Liver (tissue), 8 donors: ENCODE measurements at regions not wholly inside any gene's neighbourhood (a gene's known extent, or its start where the extent isn't known, plus 50 kb on each side); places are given as distances from the start of the nearest gene placed in this dataset.

Experiments used
- DNase-seq: peaks from one replicate; pipeline ENCODE4 v3.0.0-alpha.2; 2017; ENCODE audit warnings: low spot score
- H3K27ac ChIP-seq, 2 donors: one replicate each; pipeline ENCODE4 v1.7.0; 2013; ENCODE audit warnings: inconsistent platforms in 2 of 2, low read length in 2 of 2, control low read depth in 1 of 2, low read depth in 1 of 2, mild to moderate bottlenecking in 1 of 2
- H3K27me3 ChIP-seq, 4 donors: one replicate each; pipeline versions ENCODE4 v1.6.1 to v1.7.0; 2013; ENCODE audit warnings: low read length in 3 of 4, inconsistent platforms in 1 of 4, mild to moderate bottlenecking in 1 of 4, moderate library complexity in 1 of 4; ENCODE audit not compliant: control insufficient read depth in 4 of 4, insufficient read depth in 4 of 4
- H3K36me3 ChIP-seq, 4 donors: one replicate each; pipeline versions ENCODE4 v1.6.1 to v1.7.0; 2013; ENCODE audit warnings: low read length in 3 of 4, mild to moderate bottlenecking in 3 of 4, low read depth in 1 of 4, moderate library complexity in 1 of 4; ENCODE audit not compliant: control insufficient read depth in 4 of 4, insufficient read depth in 3 of 4
- H3K4me1 ChIP-seq, 4 donors: one replicate each; pipeline versions ENCODE4 v1.6.1 to v1.7.0; 2013; ENCODE audit warnings: low read length in 3 of 4, mild to moderate bottlenecking in 3 of 4, moderate library complexity in 1 of 4; ENCODE audit not compliant: control insufficient read depth in 4 of 4, insufficient read depth in 4 of 4
- H3K4me3 ChIP-seq, 3 donors: one replicate each; pipeline versions ENCODE4 v1.6.1 to v1.7.0; 2013; ENCODE audit warnings: low read length in 3 of 3, control low read depth in 1 of 3, low read depth in 1 of 3, mild to moderate bottlenecking in 1 of 3
- H3K9ac ChIP-seq, 2 donors: one replicate each; pipeline ENCODE4 v1.7.0; 2013; ENCODE audit warnings: low read length in 2 of 2, mild to moderate bottlenecking in 2 of 2, moderate library complexity in 2 of 2, control low read depth in 1 of 2, low read depth in 1 of 2
- H3K9me3 ChIP-seq, 4 donors: one replicate each; pipeline versions ENCODE4 v1.6.1 to v1.7.0; 2013; ENCODE audit warnings: low read length in 3 of 4; ENCODE audit not compliant: control insufficient read depth in 4 of 4
- EGR1 ChIP-seq, 2 donors: IDR thresholded peaks; 2 replicates each; pipeline ENCODE4 v1.6.1; 2016 to 2018; ENCODE audit warnings: antibody characterized with exemption in 2 of 2, low read depth in 2 of 2
- FOXA1 ChIP-seq: IDR thresholded peaks from 2 replicates; pipeline ENCODE4 v1.6.1; 2016; ENCODE audit warnings: antibody characterized with exemption
- FOXA2 ChIP-seq: IDR thresholded peaks from 2 replicates; pipeline ENCODE4 v1.6.1; 2016; ENCODE audit warnings: antibody characterized with exemption
- GABPA ChIP-seq, 2 donors: IDR thresholded peaks in 1 of 2; conservative IDR thresholded peaks in 1 of 2; 2 replicates each; pipeline ENCODE4 v1.6.1; 2016; ENCODE audit warnings: antibody characterized with exemption in 2 of 2, mild to moderate bottlenecking in 1 of 2, moderate library complexity in 1 of 2
- HNF4A ChIP-seq, 2 donors: conservative IDR thresholded peaks; 2 replicates each; pipeline ENCODE4 v1.6.1; 2016; ENCODE audit warnings: antibody characterized with exemption in 2 of 2, mild to moderate bottlenecking in 2 of 2
- HNF4G ChIP-seq: IDR thresholded peaks from 2 replicates; pipeline ENCODE4 v1.6.1; 2016; ENCODE audit warnings: antibody characterized with exemption
- JUND ChIP-seq, 2 donors: IDR thresholded peaks; 2 replicates each; pipeline ENCODE4 v1.6.1; 2016; ENCODE audit warnings: antibody characterized with exemption in 2 of 2
- NR2F2 ChIP-seq: IDR thresholded peaks from 2 replicates; pipeline ENCODE4 v1.6.1; 2016; ENCODE audit warnings: antibody characterized with exemption
- RAD21 ChIP-seq, 2 donors: IDR thresholded peaks; 2 replicates each; pipeline ENCODE4 v1.6.1; 2016; ENCODE audit warnings: antibody characterized with exemption in 2 of 2, mild to moderate bottlenecking in 2 of 2
- RXRA ChIP-seq, 2 donors: IDR thresholded peaks; 2 replicates each; pipeline ENCODE4 v1.6.1; 2017 to 2018; ENCODE audit warnings: antibody characterized with exemption in 2 of 2, mild to moderate bottlenecking in 1 of 2
- SP1 ChIP-seq: IDR thresholded peaks from 2 replicates; pipeline ENCODE4 v1.6.1; 2018; ENCODE audit warnings: antibody characterized with exemption, mild to moderate bottlenecking
- TAF1 ChIP-seq: conservative IDR thresholded peaks from 2 replicates; pipeline ENCODE4 v1.6.1; 2016; ENCODE audit warnings: antibody characterized with exemption, mild to moderate bottlenecking
- YY1 ChIP-seq: IDR thresholded peaks from 2 replicates; pipeline ENCODE4 v1.6.1; 2016; ENCODE audit warnings: antibody characterized with exemption, mild to moderate bottlenecking
- WGBS: extraction: QIAGEN DNeasy Blood & Tissue Kit; methylation state at CpG from one replicate; pipeline ENCODE4 v1.1.7; 2013; 5-methylcytosine and 5-hydroxymethylcytosine counted together
- TF ChIP-seq, protein P1 (sequence below): fragments of 150-350 bp; IDR thresholded peaks from 2 replicates; pipeline ENCODE4 v1.5.1; 2017; ENCODE audit warnings: improper control_type of control experiment, low read depth, low read length; ENCODE audit not compliant: missing input control
- TF ChIP-seq, protein P2 (sequence below): IDR thresholded peaks from 2 replicates; pipeline ENCODE4 v1.6.1; 2016; ENCODE audit warnings: antibody characterized with exemption
- TF ChIP-seq, protein P3 (sequence below): IDR thresholded peaks from 2 replicates; pipeline ENCODE4 v1.6.1; 2016; ENCODE audit warnings: antibody characterized with exemption
- TF ChIP-seq, protein P4 (sequence below): IDR thresholded peaks from 2 replicates; pipeline ENCODE4 v1.6.1; 2016; ENCODE audit warnings: antibody characterized with exemption
- TF ChIP-seq, protein P5 (sequence below): IDR thresholded peaks from 2 replicates; pipeline ENCODE4 v1.6.1; 2016; ENCODE audit warnings: antibody characterized with exemption, mild to moderate bottlenecking
- donor health status: healthy.
- donor health status: healthy.
- donor health status: healthy.
- donor health status: healthy.
- donor health status: healthy.

DNA sequence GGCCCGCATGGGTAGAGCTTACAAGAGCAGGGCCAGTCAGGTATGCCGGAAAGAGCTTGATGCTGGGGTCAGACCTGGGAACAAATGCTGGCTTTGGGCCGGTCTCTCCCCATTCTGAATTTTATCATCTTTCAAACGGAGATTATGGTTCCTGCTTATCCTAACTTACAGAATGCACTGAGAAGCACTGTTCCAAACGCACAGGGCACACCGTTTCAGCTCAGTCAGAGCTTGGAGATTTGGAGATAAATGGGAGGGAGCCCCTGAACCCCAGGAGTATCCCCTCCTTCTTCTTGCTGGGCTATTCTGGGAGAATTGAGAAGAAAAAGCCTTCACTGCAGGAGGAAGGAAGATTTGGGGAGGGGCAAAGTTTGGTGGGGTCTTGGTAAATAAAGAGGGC, 169.4 kb downstream of the DDX1 start:
- Histone ChIP-seq H3K9ac (no peak overlapping the region), H3K4me3 (no peak overlapping the region), H3K36me3 (no peaks in the 10 kb centered on the region), H3K27ac (no peak overlapping the region), H3K4me1 (peaks cover 11 to 16% (median 13%) of the 10 kb centered on the region in 4 donors), H3K27me3 (no peaks in the 10 kb centered on the region), H3K9me3 (no peaks in the 10 kb centered on the region)
- WGBS: 87% methylated on average over 6 of the region's 6 CpGs
- TF ChIP-seq YY1 (no peak), FOXA2 (no peak)
- TF ChIP-seq, protein P1, sequence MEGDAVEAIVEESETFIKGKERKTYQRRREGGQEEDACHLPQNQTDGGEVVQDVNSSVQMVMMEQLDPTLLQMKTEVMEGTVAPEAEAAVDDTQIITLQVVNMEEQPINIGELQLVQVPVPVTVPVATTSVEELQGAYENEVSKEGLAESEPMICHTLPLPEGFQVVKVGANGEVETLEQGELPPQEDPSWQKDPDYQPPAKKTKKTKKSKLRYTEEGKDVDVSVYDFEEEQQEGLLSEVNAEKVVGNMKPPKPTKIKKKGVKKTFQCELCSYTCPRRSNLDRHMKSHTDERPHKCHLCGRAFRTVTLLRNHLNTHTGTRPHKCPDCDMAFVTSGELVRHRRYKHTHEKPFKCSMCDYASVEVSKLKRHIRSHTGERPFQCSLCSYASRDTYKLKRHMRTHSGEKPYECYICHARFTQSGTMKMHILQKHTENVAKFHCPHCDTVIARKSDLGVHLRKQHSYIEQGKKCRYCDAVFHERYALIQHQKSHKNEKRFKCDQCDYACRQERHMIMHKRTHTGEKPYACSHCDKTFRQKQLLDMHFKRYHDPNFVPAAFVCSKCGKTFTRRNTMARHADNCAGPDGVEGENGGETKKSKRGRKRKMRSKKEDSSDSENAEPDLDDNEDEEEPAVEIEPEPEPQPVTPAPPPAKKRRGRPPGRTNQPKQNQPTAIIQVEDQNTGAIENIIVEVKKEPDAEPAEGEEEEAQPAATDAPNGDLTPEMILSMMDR: no peak
- DNase-seq: no peak

DNA sequence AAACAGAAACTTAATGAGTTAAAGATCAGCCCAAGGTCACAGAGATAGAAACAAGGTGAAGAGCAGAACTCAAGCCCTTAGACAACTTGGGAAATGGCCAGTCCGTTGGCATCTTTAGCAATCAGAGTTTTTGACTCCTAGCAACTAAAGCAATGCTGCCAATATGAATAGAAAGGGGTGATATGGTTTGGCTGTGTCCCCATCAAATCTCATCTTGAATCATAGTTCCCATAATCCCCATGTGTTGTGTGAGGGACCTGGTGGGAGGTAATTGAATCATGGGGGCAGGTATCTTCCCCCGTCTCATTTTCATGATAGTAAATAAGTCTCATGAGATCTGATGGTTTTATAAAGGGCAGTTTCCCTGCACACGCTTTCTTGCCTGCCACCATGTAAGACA, 170.2 kb downstream of the DDX1 start:
- Histone ChIP-seq H3K27me3 (no peaks in the 10 kb centered on the region), H3K4me3 (no peak overlapping the region), H3K4me1 (peaks cover 15 to 24% (median 20%) of the 10 kb centered on the region in 4 donors), H3K9me3 (no peaks in the 10 kb centered on the region), H3K27ac (no peak overlapping the region), H3K36me3 (no peaks in the 10 kb centered on the region), H3K9ac (no peak overlapping the region)
- no peak for DNase-seq
- no peak for TF ChIP-seq EGR1 (IDR thresholded peaks at IDR 0.05; ENCODE audit: low read depth in 2 of 2)
- TF ChIP-seq, protein P2, sequence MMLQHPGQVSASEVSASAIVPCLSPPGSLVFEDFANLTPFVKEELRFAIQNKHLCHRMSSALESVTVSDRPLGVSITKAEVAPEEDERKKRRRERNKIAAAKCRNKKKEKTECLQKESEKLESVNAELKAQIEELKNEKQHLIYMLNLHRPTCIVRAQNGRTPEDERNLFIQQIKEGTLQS: no peak
- TF ChIP-seq, protein P3, sequence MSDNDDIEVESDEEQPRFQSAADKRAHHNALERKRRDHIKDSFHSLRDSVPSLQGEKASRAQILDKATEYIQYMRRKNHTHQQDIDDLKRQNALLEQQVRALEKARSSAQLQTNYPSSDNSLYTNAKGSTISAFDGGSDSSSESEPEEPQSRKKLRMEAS: no peak
- TF ChIP-seq, protein P4, sequence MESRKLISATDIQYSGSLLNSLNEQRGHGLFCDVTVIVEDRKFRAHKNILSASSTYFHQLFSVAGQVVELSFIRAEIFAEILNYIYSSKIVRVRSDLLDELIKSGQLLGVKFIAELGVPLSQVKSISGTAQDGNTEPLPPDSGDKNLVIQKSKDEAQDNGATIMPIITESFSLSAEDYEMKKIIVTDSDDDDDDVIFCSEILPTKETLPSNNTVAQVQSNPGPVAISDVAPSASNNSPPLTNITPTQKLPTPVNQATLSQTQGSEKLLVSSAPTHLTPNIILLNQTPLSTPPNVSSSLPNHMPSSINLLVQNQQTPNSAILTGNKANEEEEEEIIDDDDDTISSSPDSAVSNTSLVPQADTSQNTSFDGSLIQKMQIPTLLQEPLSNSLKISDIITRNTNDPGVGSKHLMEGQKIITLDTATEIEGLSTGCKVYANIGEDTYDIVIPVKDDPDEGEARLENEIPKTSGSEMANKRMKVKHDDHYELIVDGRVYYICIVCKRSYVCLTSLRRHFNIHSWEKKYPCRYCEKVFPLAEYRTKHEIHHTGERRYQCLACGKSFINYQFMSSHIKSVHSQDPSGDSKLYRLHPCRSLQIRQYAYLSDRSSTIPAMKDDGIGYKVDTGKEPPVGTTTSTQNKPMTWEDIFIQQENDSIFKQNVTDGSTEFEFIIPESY: no peak
- no peak for TF ChIP-seq HNF4A (conservative IDR thresholded peaks at IDR 0.05)
- no peak for TF ChIP-seq RAD21 (IDR thresholded peaks at IDR 0.05)
- TF ChIP-seq, protein P1: no peak
- TF ChIP-seq FOXA2: no peak
- TF ChIP-seq, protein P5, sequence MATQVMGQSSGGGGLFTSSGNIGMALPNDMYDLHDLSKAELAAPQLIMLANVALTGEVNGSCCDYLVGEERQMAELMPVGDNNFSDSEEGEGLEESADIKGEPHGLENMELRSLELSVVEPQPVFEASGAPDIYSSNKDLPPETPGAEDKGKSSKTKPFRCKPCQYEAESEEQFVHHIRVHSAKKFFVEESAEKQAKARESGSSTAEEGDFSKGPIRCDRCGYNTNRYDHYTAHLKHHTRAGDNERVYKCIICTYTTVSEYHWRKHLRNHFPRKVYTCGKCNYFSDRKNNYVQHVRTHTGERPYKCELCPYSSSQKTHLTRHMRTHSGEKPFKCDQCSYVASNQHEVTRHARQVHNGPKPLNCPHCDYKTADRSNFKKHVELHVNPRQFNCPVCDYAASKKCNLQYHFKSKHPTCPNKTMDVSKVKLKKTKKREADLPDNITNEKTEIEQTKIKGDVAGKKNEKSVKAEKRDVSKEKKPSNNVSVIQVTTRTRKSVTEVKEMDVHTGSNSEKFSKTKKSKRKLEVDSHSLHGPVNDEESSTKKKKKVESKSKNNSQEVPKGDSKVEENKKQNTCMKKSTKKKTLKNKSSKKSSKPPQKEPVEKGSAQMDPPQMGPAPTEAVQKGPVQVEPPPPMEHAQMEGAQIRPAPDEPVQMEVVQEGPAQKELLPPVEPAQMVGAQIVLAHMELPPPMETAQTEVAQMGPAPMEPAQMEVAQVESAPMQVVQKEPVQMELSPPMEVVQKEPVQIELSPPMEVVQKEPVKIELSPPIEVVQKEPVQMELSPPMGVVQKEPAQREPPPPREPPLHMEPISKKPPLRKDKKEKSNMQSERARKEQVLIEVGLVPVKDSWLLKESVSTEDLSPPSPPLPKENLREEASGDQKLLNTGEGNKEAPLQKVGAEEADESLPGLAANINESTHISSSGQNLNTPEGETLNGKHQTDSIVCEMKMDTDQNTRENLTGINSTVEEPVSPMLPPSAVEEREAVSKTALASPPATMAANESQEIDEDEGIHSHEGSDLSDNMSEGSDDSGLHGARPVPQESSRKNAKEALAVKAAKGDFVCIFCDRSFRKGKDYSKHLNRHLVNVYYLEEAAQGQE: no peak
- no peak for TF ChIP-seq SP1
- no peak for TF ChIP-seq YY1
- TF ChIP-seq FOXA1: no peak
- no peak for TF ChIP-seq GABPA (IDR thresholded peaks at IDR 0.05 in 1 of 2, conservative IDR thresholded peaks at IDR 0.05 in 1 of 2)
- TF ChIP-seq HNF4G: no peak
- no peak for TF ChIP-seq JUND (IDR thresholded peaks at IDR 0.05)
- TF ChIP-seq TAF1: no peak
- no peak for TF ChIP-seq RXRA (IDR thresholded peaks at IDR 0.05)
- no peak for TF ChIP-seq NR2F2
- 66% methylated on average over 3 of the region's 3 CpGs for WGBS
